Hepatocyte (in vitro differentiated cells): ENCODE measurements at regions not wholly inside any gene's neighbourhood (a gene's known extent, or its start where the extent isn't known, plus 50 kb on each side); places are given as distances from the start of the nearest gene placed in this dataset.

ENCODE experiments used
- CTCF ChIP-seq: fragments of 200-600 bp; sonication (generic); IDR thresholded peaks from 2 replicates; pipeline ENCODE4 v1.5.1; 2016; ENCODE audit warnings: antibody characterized with exemption, mild to moderate bottlenecking; ENCODE audit not compliant: poor library complexity
- EZH2 ChIP-seq: fragments of 200-600 bp; sonication (generic); IDR thresholded peaks from 2 replicates; pipeline ENCODE4 v1.6.1; 2016; ENCODE audit warnings: antibody characterized with exemption, mild to moderate bottlenecking, borderline replicate concordance
- EZH2phosphoT487 ChIP-seq: fragments of 200-600 bp; sonication (generic); IDR thresholded peaks from one replicate; pipeline ENCODE4 v1.6.1; 2018; ENCODE audit warnings: antibody characterized with exemption, mild to moderate bottlenecking, low read depth, moderate library complexity; ENCODE audit not compliant: unreplicated experiment, severe bottlenecking

DNA sequence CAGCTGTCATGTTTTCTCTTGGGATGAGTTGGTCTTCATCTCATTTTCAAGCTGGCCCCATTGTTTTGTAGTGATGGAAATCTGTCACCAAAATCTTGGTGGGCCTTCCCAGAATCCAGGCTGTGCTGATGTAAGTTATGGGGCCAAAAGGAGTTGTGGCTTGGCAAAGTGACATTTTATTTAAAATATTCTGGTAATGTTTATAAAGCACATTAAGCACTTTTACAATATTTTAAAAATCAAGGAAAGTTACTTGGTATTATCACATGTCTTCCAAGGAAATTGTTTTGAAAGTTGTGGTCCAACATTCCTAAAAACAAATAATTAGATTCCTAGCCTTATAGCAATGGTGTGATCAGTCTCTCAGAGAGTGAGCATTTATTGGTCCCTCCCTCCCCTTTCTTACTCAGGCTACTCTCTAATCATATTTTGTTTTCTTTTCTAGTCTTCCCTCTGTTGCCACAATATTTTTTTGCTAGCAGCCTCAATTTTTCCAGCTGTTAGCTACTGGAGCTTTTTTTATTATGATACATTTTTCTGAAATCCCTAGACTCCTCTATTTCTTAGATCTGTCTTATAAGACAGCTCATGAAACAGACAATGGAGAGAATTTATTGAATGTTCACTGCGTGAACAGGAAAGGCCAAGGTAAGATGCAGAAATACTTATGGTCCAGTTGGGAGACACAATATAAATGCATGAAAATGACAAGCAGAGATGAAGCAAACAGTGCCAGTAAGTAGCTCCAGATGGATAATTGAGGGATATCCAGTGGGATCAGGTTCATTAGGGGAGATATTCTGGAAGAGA, 408.1 kb upstream of the ZNF608 start:
- TF ChIP-seq CTCF: no peak
- TF ChIP-seq EZH2: no peak
- no peak for TF ChIP-seq EZH2phosphoT487
